GM12864 (cell line): ENCODE measurements at regions not wholly inside any gene's neighbourhood (a gene's known extent, or its start where the extent isn't known, plus 50 kb on each side); places are given as distances from the start of the nearest gene placed in this dataset.

Experiments used
- DNase-seq: peaks from one replicate; pipeline ENCODE4 v3.0.0-alpha.2; 2011; ENCODE audit warnings: low read depth
- H3K4me3 ChIP-seq: 2 replicates; pipeline ENCODE4 v1.5.1; 2011; ENCODE audit warnings: mild to moderate bottlenecking, low read depth, low read length, control low read depth
- CTCF ChIP-seq: IDR thresholded peaks from 2 replicates; pipeline ENCODE4 v1.5.1; 2011; ENCODE audit warnings: low read depth, mild to moderate bottlenecking, moderate library complexity, low read length, control low read depth, inconsistent platforms; ENCODE audit errors: missing control alignments

GRCh38 chr13:90557626-90558025 is 789.9 kb upstream of the MIR17HG start:
- DNase-seq: no peak
- no peak for TF ChIP-seq CTCF
- H3K4me3 ChIP-seq: no peak overlapping the region

DNA sequence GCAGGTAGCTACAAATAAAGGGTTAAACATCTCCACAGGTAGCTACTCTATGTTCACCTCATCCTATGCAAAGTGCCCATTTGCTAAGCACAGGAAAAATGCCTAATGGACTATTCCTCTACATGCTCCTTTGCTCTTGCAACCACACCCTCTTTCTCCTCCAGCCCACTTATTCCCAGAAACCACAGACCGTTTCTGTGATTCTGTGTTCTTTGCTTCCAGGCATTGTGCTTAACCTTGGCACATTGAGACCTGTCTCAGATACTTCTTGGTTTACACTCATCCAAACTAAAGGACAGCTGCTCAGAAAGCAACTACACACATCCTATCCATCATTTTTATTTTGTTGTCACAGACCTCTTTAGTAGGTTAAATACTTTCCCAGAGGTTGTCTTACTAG is 785.0 kb upstream of the MIR17HG start:
- no peak overlapping the region for H3K4me3 ChIP-seq
- no peak for DNase-seq
- TF ChIP-seq CTCF: no peak

GRCh38 chr13:90564096-90564495 is 783.4 kb upstream of the MIR17HG start:
- DNase-seq: no peak
- H3K4me3 ChIP-seq: no peak overlapping the region
- no peak for TF ChIP-seq CTCF

- no peak overlapping the region for H3K4me3 ChIP-seq
- no peak for TF ChIP-seq CTCF
- DNase-seq: no peak
Measured at GRCh38 chr13:90564566-90564965, 782.9 kb upstream of the MIR17HG start.

GRCh38 chr13:90565985-90566713 is 781.3 kb upstream of the MIR17HG start:
- no peak overlapping the region for H3K4me3 ChIP-seq
- no peak for TF ChIP-seq CTCF
- no peak for DNase-seq

DNA sequence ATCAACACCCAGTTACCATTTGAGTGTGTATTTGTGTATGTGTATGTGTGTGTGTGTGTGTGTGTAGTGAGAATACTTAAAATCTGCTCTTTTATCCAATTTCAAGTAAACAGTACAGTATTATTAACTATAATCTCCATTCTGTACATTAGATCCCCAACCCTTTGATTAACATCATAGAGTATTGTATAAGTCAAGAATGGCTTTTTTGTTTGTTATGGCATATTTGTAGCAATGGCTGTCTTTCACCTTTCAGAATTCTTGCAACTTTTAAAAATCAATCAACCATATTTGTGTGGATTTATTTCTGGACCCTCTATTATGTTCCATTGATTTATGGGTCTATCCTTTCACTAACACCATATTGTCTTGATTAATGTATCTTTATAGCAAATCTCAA is 779.3 kb upstream of the MIR17HG start:
- no peak for TF ChIP-seq CTCF
- DNase-seq: no peak
- H3K4me3 ChIP-seq: no peak overlapping the region

- H3K4me3 ChIP-seq: no peak overlapping the region
- DNase-seq: no peak
- no peak for TF ChIP-seq CTCF
Measured at GRCh38 chr13:90576067-90576466, 771.4 kb upstream of the MIR17HG start.
